Ovary (tissue), 7 donors: ENCODE measurements at regions not wholly inside any gene's neighbourhood (a gene's known extent, or its start where the extent isn't known, plus 50 kb on each side); places are given as distances from the start of the nearest gene placed in this dataset.

Experiments
- DNase-seq, 5 donors: peaks; one replicate each; pipeline ENCODE4 v3.0.0-alpha.2; 2019 to 2020
- H3K27ac ChIP-seq, 2 donors: fragments of 200-600 bp; one replicate each; pipeline versions ENCODE4 v1.5.1 to v1.8.0; 2019 to 2022
- H3K27me3 ChIP-seq: fragments of 200-600 bp; one replicate; pipeline ENCODE4 v1.8.0; 2022
- H3K36me3 ChIP-seq: fragments of 200-600 bp; sonication (generic); one replicate; pipeline ENCODE4 v1.5.1; 2019
- H3K4me1 ChIP-seq: one replicate; pipeline ENCODE4 v1.8.1; 2013; ENCODE audit warnings: mild to moderate bottlenecking, moderate library complexity; ENCODE audit not compliant: insufficient read depth
- H3K4me3 ChIP-seq: fragments of 200-600 bp; sonication (generic); one replicate; pipeline ENCODE4 v1.5.1; 2017
- H3K9me3 ChIP-seq, 2 donors: fragments of 200-600 bp in 1 of 2; sonication (generic) in 1 of 2; one replicate each; pipeline versions ENCODE4 v1.5.1 to v1.8.1; 2013 to 2019; ENCODE audit warnings: mild to moderate bottlenecking in 1 of 2, moderate library complexity in 1 of 2
- CTCF ChIP-seq, 3 donors: fragments of 450-650 bp in 2 of 3; fragments of 200-600 bp in 1 of 3; IDR thresholded peaks; one replicate each; pipeline versions ENCODE4 v1.5.1 to v1.8.0; 2016 to 2022; ENCODE audit warnings: antibody characterized with exemption in 3 of 3, mild to moderate bottlenecking in 1 of 3
- EP300 ChIP-seq: sonication (generic); formaldehyde crosslinking; IDR thresholded peaks from one replicate; pipeline ENCODE4 v1.6.1; 2017; ENCODE audit warnings: antibody characterized with exemption
- POLR2A ChIP-seq: fragments of 450-650 bp; IDR thresholded peaks from one replicate; pipeline ENCODE4 v1.6.1; 2017; ENCODE audit warnings: antibody characterized with exemption, mild to moderate bottlenecking, moderate library complexity
- WGBS, 3 donors: extraction: QIAGEN DNeasy Blood & Tissue Kit in 1 of 3; methylation state at CpG; one replicate each; pipeline versions ENCODE4 v1.1.5 to v1.1.7; 2013 to 2017; 5-methylcytosine and 5-hydroxymethylcytosine counted together
- intact Hi-C, 4 donors: fragments of 100-400 bp; cut with DNase I; formaldehyde crosslinking; loops; one replicate each; pipeline versions ENCODE4 v1.11.0 to v1.15.1; 2022 to 2023
- donor health status: DM: no; HTN: no; CAD: no; lungs with moderate emphysema.
- donor health status: DM: no; HTN: no; CAD: no.
- donor health status: Bipolar disorder and iron deficiency.
- donor health status: DM: no; HTN: no; CAD: no.
- donor health status: DM: yes; HTN: yes; CAD: no.

- WGBS, 3 donors = 16 to 33% (median 27%) methylated on average over 1 of the region's 1 CpG
- H3K4me1 ChIP-seq = no peaks in the 10 kb centered on the region
- intact Hi-C loops = no loop called here
- H3K27ac ChIP-seq = no peak overlapping the region
- TF ChIP-seq POLR2A = no peak
- no peak for TF ChIP-seq CTCF (IDR thresholded peaks at IDR 0.05)
- no peak for TF ChIP-seq EP300
- no peak overlapping the region for H3K4me3 ChIP-seq
- no peaks in the 10 kb centered on the region for H3K27me3 ChIP-seq
- H3K36me3 ChIP-seq = no peaks in the 10 kb centered on the region
- DNase-seq = no peak
- H3K9me3 ChIP-seq = no peaks in the 10 kb centered on the region
Measured at GRCh38 chr15:61421938-61422337, 192.8 kb upstream of the RORA start.

DNA sequence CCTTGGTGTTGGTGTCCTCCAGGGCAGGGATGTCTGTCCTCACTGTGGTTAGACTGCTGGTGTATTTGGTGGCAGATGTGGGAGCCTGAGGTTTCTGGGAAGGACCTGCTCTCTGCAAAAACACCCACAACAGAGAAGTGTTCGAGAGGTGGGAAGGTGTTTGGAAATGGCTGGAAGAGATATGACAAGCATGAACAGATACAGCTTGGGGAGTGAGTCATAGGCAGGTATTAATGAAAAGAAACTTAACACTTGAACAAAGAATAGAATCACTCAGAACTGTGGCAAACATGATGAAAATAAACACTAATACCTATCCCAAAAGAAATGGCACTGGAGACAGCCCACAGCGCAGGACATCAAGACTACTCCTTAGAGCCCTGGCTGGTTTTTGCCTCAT lies 192.4 kb upstream of the RORA start:
- TF ChIP-seq POLR2A (no peak), CTCF (IDR thresholded peaks at IDR 0.05) (no peak), EP300 (no peak)
- Histone ChIP-seq H3K4me3 (no peak overlapping the region), H3K27ac (no peak overlapping the region)

DNA sequence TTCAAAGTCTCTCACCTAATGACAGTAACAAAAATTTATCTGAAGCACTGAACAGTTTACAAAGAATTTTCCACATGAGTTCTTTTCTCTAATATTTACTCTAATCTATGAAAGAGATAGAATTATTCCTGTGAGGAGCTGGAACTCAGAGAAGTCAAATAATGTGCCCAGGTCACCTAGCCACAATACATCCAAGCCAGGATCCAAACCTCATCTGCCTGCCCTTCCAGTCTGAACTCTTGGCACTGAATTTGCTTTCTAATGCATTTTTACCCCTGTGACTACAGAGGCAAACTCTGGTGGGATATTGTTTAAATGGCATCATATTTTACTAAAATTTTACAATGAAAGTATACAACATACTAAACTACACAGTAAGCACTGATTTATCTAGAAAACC lies 191.4 kb upstream of the RORA start:
- Histone ChIP-seq H3K27me3 (no peaks in the 10 kb centered on the region), H3K9me3 (no peaks in the 10 kb centered on the region), H3K4me3 (no peak overlapping the region), H3K27ac (no peak overlapping the region), H3K36me3 (no peaks in the 10 kb centered on the region), H3K4me1 (no peaks in the 10 kb centered on the region)
- no peak for TF ChIP-seq EP300
- no peak for TF ChIP-seq POLR2A
- DNase-seq = no peak
- intact Hi-C loops = no loop called here

More for the DNA sequence above, 192.4 kb upstream of the RORA start:
- Histone ChIP-seq H3K9me3 (no peaks in the 10 kb centered on the region), H3K4me1 (no peaks in the 10 kb centered on the region), H3K27me3 (no peaks in the 10 kb centered on the region), H3K36me3 (no peaks in the 10 kb centered on the region)
- 91 to 95% (median 92%) methylated on average over 2 of the region's 2 CpGs for WGBS, 3 donors
- intact Hi-C loops = no loop called here
- DNase-seq = no peak

- no peaks in the 10 kb centered on the region for H3K9me3 ChIP-seq
- H3K36me3 ChIP-seq = no peaks in the 10 kb centered on the region
- no peak overlapping the region for H3K4me3 ChIP-seq
- no peak for DNase-seq
- no peak overlapping the region for H3K27ac ChIP-seq
- WGBS, 3 donors = 71 to 85% (median 76%) methylated on average over 2 of the region's 2 CpGs
- TF ChIP-seq POLR2A (no peak), CTCF (IDR thresholded peaks at IDR 0.05) (no peak), EP300 (no peak)
- no peaks in the 10 kb centered on the region for H3K27me3 ChIP-seq
- intact Hi-C loops = no loop called here
- H3K4me1 ChIP-seq = no peaks in the 10 kb centered on the region
Measured at GRCh38 chr15:61415617-61416120, 186.6 kb upstream of the RORA start.

GRCh38 chr15:61411902-61412510 lies 182.9 kb upstream of the RORA start:
- TF ChIP-seq POLR2A = no peak
- no peak for TF ChIP-seq CTCF (IDR thresholded peaks at IDR 0.05)
- TF ChIP-seq EP300 = no peak
- Histone ChIP-seq H3K27ac (no peak overlapping the region), H3K4me1 (no peaks in the 10 kb centered on the region), H3K27me3 (no peaks in the 10 kb centered on the region), H3K4me3 (no peak overlapping the region), H3K36me3 (no peaks in the 10 kb centered on the region), H3K9me3 (no peaks in the 10 kb centered on the region)
- 12 to 20% (median 14%) methylated on average over 3 of the region's 3 CpGs for WGBS, 3 donors
- no peak for DNase-seq
- intact Hi-C loops = no loop called here
